ENCODE measurements at regions not wholly inside any gene's neighbourhood (a gene's known extent, or its start where the extent isn't known, plus 50 kb on each side); places are given as distances from the start of the nearest gene placed in this dataset.

DNA sequence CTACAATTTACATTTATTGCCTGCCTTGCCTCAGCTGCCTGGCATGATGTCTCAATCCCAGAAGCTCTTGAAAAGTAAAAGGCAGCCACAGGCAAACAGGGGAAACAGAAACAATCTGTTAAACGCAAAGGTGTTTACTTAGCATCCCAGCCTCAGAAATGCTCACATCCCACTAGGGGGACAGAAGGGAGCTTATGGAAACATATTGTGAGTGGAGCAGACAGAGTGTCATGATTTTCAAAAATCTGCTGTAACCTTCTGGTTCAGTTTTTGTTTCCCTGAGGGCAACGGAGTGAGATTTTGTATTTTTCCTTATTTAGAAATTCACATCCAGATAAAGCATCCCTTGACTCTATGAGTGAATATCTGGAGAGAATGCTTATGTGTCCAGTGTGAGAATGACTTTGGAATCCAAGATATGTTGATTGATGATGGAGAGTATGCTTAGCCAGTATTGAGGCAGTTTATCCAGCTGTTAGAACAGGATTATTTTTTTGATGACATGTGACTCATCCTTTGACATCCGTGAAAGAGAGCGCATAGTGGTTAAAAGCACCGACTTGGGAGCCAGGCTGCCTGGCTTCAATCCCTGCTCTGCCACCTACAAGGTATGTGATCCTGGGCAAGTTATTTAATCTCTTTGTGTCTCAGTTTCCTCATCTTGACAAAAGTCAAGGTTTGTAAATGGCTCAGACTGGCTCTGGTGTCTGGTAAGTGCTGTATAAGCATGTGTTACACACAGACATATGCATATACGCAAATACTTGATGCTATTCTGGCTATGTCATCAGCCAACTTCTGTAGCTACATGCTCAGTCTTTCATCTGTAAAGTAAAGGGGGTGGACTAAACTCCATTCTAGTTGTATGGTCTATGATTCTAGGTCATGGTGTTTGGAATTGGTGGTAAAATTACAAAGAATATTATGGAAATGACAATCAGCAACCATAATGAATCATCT, 381.2 kb downstream of the RAPGEF2 start:
- Histone ChIP-seq H3K4me2 (ENCODE audit: low read length) (no peak overlapping the region), H2AFZ (ENCODE audit: low read depth, low read length) (no peak overlapping the region), H3K4me1 (ENCODE audit: insufficient read depth, low read length) (peaks cover 8% of the 10 kb centered on the region), H4K20me1 (ENCODE audit: insufficient read depth, low read length) (no peaks in the 10 kb centered on the region), H3K36me3 (ENCODE audit: insufficient read depth, low read length) (no peaks in the 10 kb centered on the region), H3K27ac (ENCODE audit: low read depth, low read length) (no peak overlapping the region), H3K9me3 (ENCODE audit: insufficient read depth, low read depth, low read length) (no peaks in the 10 kb centered on the region), H3K79me2 (ENCODE audit: insufficient read depth, low read length) (no peaks in the 10 kb centered on the region), H3K4me3 (ENCODE audit: insufficient read depth, low read depth, low read length) (no peak overlapping the region), H3K27me3 (ENCODE audit: insufficient read depth, low read length) (peaks cover 3% of the 10 kb centered on the region), H3K9ac (ENCODE audit: low read length) (no peak overlapping the region)
- peak; percentile 48 for DNase-seq (ENCODE audit: low read depth)
- no peaks in the 10 kb centered on the region for H3K36me3 Mint-ChIP-seq (ENCODE audit: low read depth, unreplicated experiment)
- no peaks in the 10 kb centered on the region for H3K9me3 Mint-ChIP-seq (ENCODE audit: unreplicated experiment)
- H3K4me3 Mint-ChIP-seq (ENCODE audit: unreplicated experiment) = no peak overlapping the region
- no peaks in the 10 kb centered on the region for H3K27me3 Mint-ChIP-seq (ENCODE audit: low read depth, unreplicated experiment)
- FAIRE-seq = no peak
- TF ChIP-seq, protein P1, sequence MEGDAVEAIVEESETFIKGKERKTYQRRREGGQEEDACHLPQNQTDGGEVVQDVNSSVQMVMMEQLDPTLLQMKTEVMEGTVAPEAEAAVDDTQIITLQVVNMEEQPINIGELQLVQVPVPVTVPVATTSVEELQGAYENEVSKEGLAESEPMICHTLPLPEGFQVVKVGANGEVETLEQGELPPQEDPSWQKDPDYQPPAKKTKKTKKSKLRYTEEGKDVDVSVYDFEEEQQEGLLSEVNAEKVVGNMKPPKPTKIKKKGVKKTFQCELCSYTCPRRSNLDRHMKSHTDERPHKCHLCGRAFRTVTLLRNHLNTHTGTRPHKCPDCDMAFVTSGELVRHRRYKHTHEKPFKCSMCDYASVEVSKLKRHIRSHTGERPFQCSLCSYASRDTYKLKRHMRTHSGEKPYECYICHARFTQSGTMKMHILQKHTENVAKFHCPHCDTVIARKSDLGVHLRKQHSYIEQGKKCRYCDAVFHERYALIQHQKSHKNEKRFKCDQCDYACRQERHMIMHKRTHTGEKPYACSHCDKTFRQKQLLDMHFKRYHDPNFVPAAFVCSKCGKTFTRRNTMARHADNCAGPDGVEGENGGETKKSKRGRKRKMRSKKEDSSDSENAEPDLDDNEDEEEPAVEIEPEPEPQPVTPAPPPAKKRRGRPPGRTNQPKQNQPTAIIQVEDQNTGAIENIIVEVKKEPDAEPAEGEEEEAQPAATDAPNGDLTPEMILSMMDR (IDR thresholded peaks at IDR 0.05; ENCODE audit: insufficient read depth, low read depth, low read length) = no peak
- no peak for TF ChIP-seq EZH2 (IDR thresholded peaks at IDR 0.05; ENCODE audit: insufficient read depth, low read length)
- peaks cover 10% of the 10 kb centered on the region for H3K4me1 Mint-ChIP-seq (ENCODE audit: low read depth, unreplicated experiment)
- no peak overlapping the region for H3K27ac Mint-ChIP-seq (ENCODE audit: unreplicated experiment)

DNA sequence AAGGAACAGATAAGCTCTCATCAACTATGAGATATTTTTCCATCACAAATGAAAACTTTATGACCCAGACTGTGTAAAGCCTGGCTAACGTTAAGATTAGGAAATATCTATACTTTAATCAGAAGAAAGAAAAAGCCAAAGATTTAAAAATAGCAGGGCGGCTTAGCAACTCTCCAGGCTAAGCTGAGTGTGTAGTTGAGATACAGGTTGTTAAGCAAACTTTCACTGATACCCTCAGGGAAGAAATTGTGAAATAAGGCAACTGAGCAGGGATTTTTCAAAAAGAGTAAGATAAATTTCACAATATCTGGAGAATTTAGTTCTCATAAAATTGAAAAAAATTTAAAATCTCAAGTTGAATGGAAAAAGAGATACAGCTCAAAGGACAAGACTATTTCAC, 382.0 kb downstream of the RAPGEF2 start:
- Histone ChIP-seq H3K9me3 (ENCODE audit: insufficient read depth, low read depth, low read length) (no peaks in the 10 kb centered on the region), H3K27ac (ENCODE audit: low read depth, low read length) (no peak overlapping the region), H3K27me3 (ENCODE audit: insufficient read depth, low read length) (peaks cover 3% of the 10 kb centered on the region), H3K4me1 (ENCODE audit: insufficient read depth, low read length) (peaks cover 8% of the 10 kb centered on the region), H3K4me2 (ENCODE audit: low read length) (no peak overlapping the region), H4K20me1 (ENCODE audit: insufficient read depth, low read length) (no peaks in the 10 kb centered on the region), H3K9ac (ENCODE audit: low read length) (no peak overlapping the region), H2AFZ (ENCODE audit: low read depth, low read length) (no peak overlapping the region), H3K79me2 (ENCODE audit: insufficient read depth, low read length) (no peaks in the 10 kb centered on the region), H3K36me3 (ENCODE audit: insufficient read depth, low read length) (no peaks in the 10 kb centered on the region), H3K4me3 (ENCODE audit: insufficient read depth, low read depth, low read length) (no peak overlapping the region)
- no peak overlapping the region for H3K4me3 Mint-ChIP-seq (ENCODE audit: unreplicated experiment)
- no peaks in the 10 kb centered on the region for H3K9me3 Mint-ChIP-seq (ENCODE audit: unreplicated experiment)
- H3K27me3 Mint-ChIP-seq (ENCODE audit: low read depth, unreplicated experiment) = no peaks in the 10 kb centered on the region
- no peak for FAIRE-seq
- no peak overlapping the region for H3K27ac Mint-ChIP-seq (ENCODE audit: unreplicated experiment)
- H3K36me3 Mint-ChIP-seq (ENCODE audit: low read depth, unreplicated experiment) = no peaks in the 10 kb centered on the region
- no peak for DNase-seq (ENCODE audit: low read depth)
- TF ChIP-seq, protein P1 (IDR thresholded peaks at IDR 0.05; ENCODE audit: insufficient read depth, low read depth, low read length) = no peak
- no peak for TF ChIP-seq EZH2 (IDR thresholded peaks at IDR 0.05; ENCODE audit: insufficient read depth, low read length)
- H3K4me1 Mint-ChIP-seq (ENCODE audit: low read depth, unreplicated experiment) = peaks cover 10% of the 10 kb centered on the region

DNA sequence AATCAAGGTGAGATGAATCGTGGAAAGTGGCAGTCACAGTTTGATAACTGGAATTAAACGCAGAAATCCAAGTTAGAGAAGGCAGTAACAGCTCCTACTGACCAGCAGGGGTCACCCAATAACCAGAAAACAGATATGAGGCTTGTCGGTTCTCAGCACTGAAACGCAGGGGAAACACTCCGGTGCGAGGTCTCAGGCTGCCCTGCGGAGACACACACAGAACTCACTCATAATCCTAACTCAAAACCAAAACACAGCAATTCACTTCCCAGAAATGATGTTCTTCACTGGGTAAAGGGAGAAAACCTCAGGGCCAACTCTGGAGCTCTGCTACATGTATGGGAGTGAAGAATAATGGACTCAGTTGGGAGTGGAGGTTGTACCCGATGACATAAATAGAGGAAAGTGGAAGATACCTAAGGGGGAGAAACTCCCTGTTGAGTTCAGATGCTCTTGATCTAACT, 384.4 kb downstream of the RAPGEF2 start:
- Histone ChIP-seq H3K9me3 (ENCODE audit: insufficient read depth, low read depth, low read length) (peaks cover 4% of the 10 kb centered on the region), H3K27ac (ENCODE audit: low read depth, low read length) (no peak overlapping the region), H4K20me1 (ENCODE audit: insufficient read depth, low read length) (no peaks in the 10 kb centered on the region), H3K27me3 (ENCODE audit: insufficient read depth, low read length) (peaks cover 3% of the 10 kb centered on the region), H3K4me3 (ENCODE audit: insufficient read depth, low read depth, low read length) (peak overlapping the region; percentile 37), H3K4me1 (ENCODE audit: insufficient read depth, low read length) (peaks cover 8% of the 10 kb centered on the region), H3K79me2 (ENCODE audit: insufficient read depth, low read length) (no peaks in the 10 kb centered on the region), H2AFZ (ENCODE audit: low read depth, low read length) (peak overlapping the region; percentile 70), H3K4me2 (ENCODE audit: low read length) (peak overlapping the region; percentile 84), H3K36me3 (ENCODE audit: insufficient read depth, low read length) (no peaks in the 10 kb centered on the region), H3K9ac (ENCODE audit: low read length) (peak overlapping the region; percentile 52)
- Mint-ChIP-seq H3K4me1 (ENCODE audit: low read depth, unreplicated experiment) (peaks cover 10% of the 10 kb centered on the region), H3K27ac (ENCODE audit: unreplicated experiment) (no peak overlapping the region), H3K9me3 (ENCODE audit: unreplicated experiment) (peaks cover 2% of the 10 kb centered on the region), H3K27me3 (ENCODE audit: low read depth, unreplicated experiment) (no peaks in the 10 kb centered on the region), H3K4me3 (ENCODE audit: unreplicated experiment) (no peak overlapping the region), H3K36me3 (ENCODE audit: low read depth, unreplicated experiment) (no peaks in the 10 kb centered on the region)
- FAIRE-seq = peak; percentile 41
- TF ChIP-seq, protein P1 (IDR thresholded peaks at IDR 0.05; ENCODE audit: insufficient read depth, low read depth, low read length) = peak; percentile 92
- TF ChIP-seq EZH2 (IDR thresholded peaks at IDR 0.05; ENCODE audit: insufficient read depth, low read length) = no peak
- peak; percentile 62 for DNase-seq (ENCODE audit: low read depth)
